ENCODE measurements at regions not wholly inside any gene's neighbourhood (a gene's known extent, or its start where the extent isn't known, plus 50 kb on each side); places are given as distances from the start of the nearest gene placed in this dataset.

- intact Hi-C loops (cut with micrococcal nuclease): no loop called here
- Mint-ChIP-seq H3K4me3 (no peak overlapping the region), H3K4me1 (ENCODE audit: low read depth) (peaks cover 7% of the 10 kb centered on the region), H3K27me3 (ENCODE audit: low read depth) (peaks cover 22% of the 10 kb centered on the region), H3K36me3 (ENCODE audit: low read depth) (no peaks in the 10 kb centered on the region), H3K27ac (no peak overlapping the region), H3K9me3 (no peaks in the 10 kb centered on the region)
- no peak for DNase-seq
- CTCF ChIA-PET: interaction anchor here (0.7 kb wide), 1 partner anchor 97 kb away, joined by 3 read pairs; no protein-coding TSS in a partner anchor
These were observed 69.2 kb downstream of the ISG20 start for GRCh38 chr15:88707771-88708654.

GRCh38 chr15:88708655-88709054 lies 69.8 kb downstream of the ISG20 start:
- intact Hi-C loops (cut with micrococcal nuclease): no loop called here
- no peaks in the 10 kb centered on the region for H3K36me3 Mint-ChIP-seq (ENCODE audit: low read depth)
- peaks cover 28% of the 10 kb centered on the region for H3K27me3 Mint-ChIP-seq (ENCODE audit: low read depth)
- CTCF ChIA-PET: interaction anchor here (0.7 kb wide), 1 partner anchor 96 kb away, joined by 3 read pairs; no protein-coding TSS in a partner anchor
- peaks cover 7% of the 10 kb centered on the region for H3K4me1 Mint-ChIP-seq (ENCODE audit: low read depth)
- DNase-seq: no peak
- no peak overlapping the region for H3K27ac Mint-ChIP-seq
- H3K9me3 Mint-ChIP-seq: no peaks in the 10 kb centered on the region
- no peak overlapping the region for H3K4me3 Mint-ChIP-seq

- peaks cover 29% of the 10 kb centered on the region for H3K27me3 Mint-ChIP-seq (ENCODE audit: low read depth)
- H3K27ac Mint-ChIP-seq: no peak overlapping the region
- no peak overlapping the region for H3K4me3 Mint-ChIP-seq
- intact Hi-C loops (cut with micrococcal nuclease): no loop called here
- no peak for DNase-seq
- peaks cover 5% of the 10 kb centered on the region for H3K4me1 Mint-ChIP-seq (ENCODE audit: low read depth)
- H3K9me3 Mint-ChIP-seq: no peaks in the 10 kb centered on the region
- CTCF ChIA-PET: no interaction called here
- no peaks in the 10 kb centered on the region for H3K36me3 Mint-ChIP-seq (ENCODE audit: low read depth)
These were observed 71.4 kb downstream of the ISG20 start for GRCh38 chr15:88710027-88710715.

- peaks cover 22% of the 10 kb centered on the region for H3K27me3 Mint-ChIP-seq (ENCODE audit: low read depth)
- no peaks in the 10 kb centered on the region for H3K36me3 Mint-ChIP-seq (ENCODE audit: low read depth)
- DNase-seq: no peak
- no peak overlapping the region for H3K4me3 Mint-ChIP-seq
- no peaks in the 10 kb centered on the region for H3K4me1 Mint-ChIP-seq (ENCODE audit: low read depth)
- CTCF ChIA-PET: no interaction called here
- H3K27ac Mint-ChIP-seq: no peak overlapping the region
- intact Hi-C loops (cut with micrococcal nuclease): no loop called here
- H3K9me3 Mint-ChIP-seq: no peaks in the 10 kb centered on the region
These were observed 73.0 kb downstream of the ISG20 start for GRCh38 chr15:88711806-88712205.

GRCh38 chr15:88714782-88715372 lies 76.1 kb downstream of the ISG20 start:
- DNase-seq: no peak
- intact Hi-C loops (cut with micrococcal nuclease): no loop called here
- Mint-ChIP-seq H3K4me1 (ENCODE audit: low read depth) (no peaks in the 10 kb centered on the region), H3K27me3 (ENCODE audit: low read depth) (peaks cover 7% of the 10 kb centered on the region), H3K9me3 (no peaks in the 10 kb centered on the region), H3K36me3 (ENCODE audit: low read depth) (no peaks in the 10 kb centered on the region), H3K4me3 (no peak overlapping the region), H3K27ac (no peak overlapping the region)
- CTCF ChIA-PET: no interaction called here

GRCh38 chr15:88716543-88717381 lies 77.9 kb downstream of the ISG20 start:
- intact Hi-C loops (cut with micrococcal nuclease): no loop called here
- CTCF ChIA-PET: no interaction called here
- Mint-ChIP-seq H3K4me1 (ENCODE audit: low read depth) (no peaks in the 10 kb centered on the region), H3K4me3 (no peak overlapping the region), H3K36me3 (ENCODE audit: low read depth) (no peaks in the 10 kb centered on the region), H3K27me3 (ENCODE audit: low read depth) (peaks cover 7% of the 10 kb centered on the region), H3K9me3 (no peaks in the 10 kb centered on the region), H3K27ac (no peak overlapping the region)
- no peak for DNase-seq

GRCh38 chr15:88717382-88718031 lies 78.7 kb downstream of the ISG20 start:
- H3K9me3 Mint-ChIP-seq: no peaks in the 10 kb centered on the region
- H3K4me1 Mint-ChIP-seq (ENCODE audit: low read depth): no peaks in the 10 kb centered on the region
- H3K27ac Mint-ChIP-seq: no peak overlapping the region
- no peaks in the 10 kb centered on the region for H3K36me3 Mint-ChIP-seq (ENCODE audit: low read depth)
- CTCF ChIA-PET: no interaction called here
- DNase-seq: no peak
- intact Hi-C loops (cut with micrococcal nuclease): no loop called here
- H3K27me3 Mint-ChIP-seq (ENCODE audit: low read depth): peaks cover 10% of the 10 kb centered on the region
- H3K4me3 Mint-ChIP-seq: no peak overlapping the region

GRCh38 chr15:88718731-88719130 lies 79.9 kb downstream of the ISG20 start:
- H3K36me3 Mint-ChIP-seq (ENCODE audit: low read depth): no peaks in the 10 kb centered on the region
- H3K9me3 Mint-ChIP-seq: no peaks in the 10 kb centered on the region
- CTCF ChIA-PET: no interaction called here
- H3K27ac Mint-ChIP-seq: no peak overlapping the region
- H3K27me3 Mint-ChIP-seq (ENCODE audit: low read depth): peaks cover 6% of the 10 kb centered on the region
- intact Hi-C loops (cut with micrococcal nuclease): no loop called here
- no peak for DNase-seq
- H3K4me1 Mint-ChIP-seq (ENCODE audit: low read depth): no peaks in the 10 kb centered on the region
- H3K4me3 Mint-ChIP-seq: no peak overlapping the region

- Mint-ChIP-seq H3K36me3 (ENCODE audit: low read depth) (no peaks in the 10 kb centered on the region), H3K27ac (no peak overlapping the region), H3K4me1 (ENCODE audit: low read depth) (no peaks in the 10 kb centered on the region), H3K9me3 (no peaks in the 10 kb centered on the region), H3K27me3 (ENCODE audit: low read depth) (peaks cover 6% of the 10 kb centered on the region), H3K4me3 (no peak overlapping the region)
- CTCF ChIA-PET: no interaction called here
- intact Hi-C loops (cut with micrococcal nuclease): no loop called here
- DNase-seq: no peak
These were observed 80.8 kb downstream of the ISG20 start for GRCh38 chr15:88719654-88720053.

- CTCF ChIA-PET: no interaction called here
- Mint-ChIP-seq H3K27ac (no peak overlapping the region), H3K9me3 (no peaks in the 10 kb centered on the region), H3K27me3 (ENCODE audit: low read depth) (peaks cover 6% of the 10 kb centered on the region), H3K4me3 (no peak overlapping the region), H3K36me3 (ENCODE audit: low read depth) (no peaks in the 10 kb centered on the region), H3K4me1 (ENCODE audit: low read depth) (no peaks in the 10 kb centered on the region)
- DNase-seq: no peak
- intact Hi-C loops (cut with micrococcal nuclease): no loop called here
These were observed 77.7 kb upstream of the ACAN start for GRCh38 chr15:88725305-88726210.

GRCh38 chr15:88727439-88727838 lies 75.8 kb upstream of the ACAN start:
- intact Hi-C loops (cut with micrococcal nuclease): no loop called here
- Mint-ChIP-seq H3K4me3 (no peak overlapping the region), H3K4me1 (ENCODE audit: low read depth) (no peaks in the 10 kb centered on the region)

More at GRCh38 chr15:88727439-88727838, 75.8 kb upstream of the ACAN start:
- Mint-ChIP-seq H3K36me3 (ENCODE audit: low read depth) (no peaks in the 10 kb centered on the region), H3K27ac (no peak overlapping the region), H3K27me3 (ENCODE audit: low read depth) (peaks cover 3% of the 10 kb centered on the region), H3K9me3 (no peaks in the 10 kb centered on the region)
- no peak for DNase-seq
- CTCF ChIA-PET: interaction anchor here (0.6 kb wide), 1 partner anchor 155 kb away, joined by 3 read pairs; no protein-coding TSS in a partner anchor
